Progenitor cell of endocrine pancreas (in vitro differentiated cells): ENCODE measurements at regions not wholly inside any gene's neighbourhood (a gene's known extent, or its start where the extent isn't known, plus 50 kb on each side); places are given as distances from the start of the nearest gene placed in this dataset.
"Not testable (repeated sequence)": the region's sequence is repeated elsewhere in the genome, so short reads cannot be mapped to it uniquely, and the experiment has no call there.

ENCODE experiments used
- DNase-seq: peaks from one replicate; pipeline ENCODE4 v3.0.0; 2021; ENCODE audit warnings: low spot score; ENCODE audit not compliant: unreplicated experiment
- H3K27ac Mint-ChIP-seq: 2 replicates; pipeline ENCODE4 v1.8.0; 2021; ENCODE audit warnings: mild to moderate bottlenecking, moderate library complexity, mixed read lengths
- H3K27me3 Mint-ChIP-seq: 2 replicates; pipeline ENCODE4 v1.8.0; 2021; ENCODE audit warnings: mixed read lengths
- H3K36me3 Mint-ChIP-seq: 2 replicates; pipeline ENCODE4 v1.8.0; 2022; ENCODE audit warnings: mixed read lengths; ENCODE audit not compliant: insufficient read depth
- H3K4me1 Mint-ChIP-seq: 2 replicates; pipeline ENCODE4 v1.8.0; 2021; ENCODE audit warnings: low read depth, mixed read lengths
- H3K4me3 Mint-ChIP-seq: 2 replicates; pipeline ENCODE4 v1.8.0; 2021; ENCODE audit warnings: low read depth, mild to moderate bottlenecking, moderate library complexity, mixed read lengths
- H3K9me3 Mint-ChIP-seq: 2 replicates; pipeline ENCODE4 v1.8.0; 2021; ENCODE audit warnings: low read depth, mixed read lengths
- CTCF ChIP-seq: fragments of 200-600 bp; sonication (generic); IDR thresholded peaks from one replicate; pipeline ENCODE4 v1.5.0; 2021; ENCODE audit warnings: antibody characterized with exemption, mild to moderate bottlenecking; ENCODE audit not compliant: unreplicated experiment

GRCh38 chr17:71441098-71441497, 679.7 kb upstream of the SOX9 start:
- no peaks in the 10 kb centered on the region for H3K9me3 Mint-ChIP-seq
- no peak for TF ChIP-seq CTCF
- H3K4me1 Mint-ChIP-seq = no peaks in the 10 kb centered on the region
- H3K27me3 Mint-ChIP-seq = no peaks in the 10 kb centered on the region
- no peak for DNase-seq
- no peak overlapping the region for H3K4me3 Mint-ChIP-seq
- H3K27ac Mint-ChIP-seq = no peak overlapping the region
- H3K36me3 Mint-ChIP-seq = no peaks in the 10 kb centered on the region

GRCh38 chr17:71444078-71444477, 676.7 kb upstream of the SOX9 start:
- H3K36me3 Mint-ChIP-seq = no peaks in the 10 kb centered on the region
- no peak overlapping the region for H3K4me3 Mint-ChIP-seq
- H3K27me3 Mint-ChIP-seq = no peaks in the 10 kb centered on the region
- DNase-seq = no peak
- peaks cover 15% of the 10 kb centered on the region for H3K4me1 Mint-ChIP-seq
- no peaks in the 10 kb centered on the region for H3K9me3 Mint-ChIP-seq
- no peak overlapping the region for H3K27ac Mint-ChIP-seq
- TF ChIP-seq CTCF = no peak

GRCh38 chr17:71446645-71447437, 674.0 kb upstream of the SOX9 start:
- Mint-ChIP-seq H3K27ac (no peak overlapping the region), H3K9me3 (no peaks in the 10 kb centered on the region), H3K4me3 (no peak overlapping the region), H3K27me3 (no peaks in the 10 kb centered on the region), H3K36me3 (no peaks in the 10 kb centered on the region), H3K4me1 (peaks cover 15% of the 10 kb centered on the region)
- TF ChIP-seq CTCF = no peak
- DNase-seq = no peak

- Mint-ChIP-seq H3K27ac (no peak overlapping the region), H3K27me3 (no peaks in the 10 kb centered on the region), H3K36me3 (no peaks in the 10 kb centered on the region), H3K4me3 (no peak overlapping the region), H3K9me3 (no peaks in the 10 kb centered on the region), H3K4me1 (peaks cover 15% of the 10 kb centered on the region)
- no peak for TF ChIP-seq CTCF
- DNase-seq = no peak
Observed at GRCh38 chr17:71447644-71448043, 673.2 kb upstream of the SOX9 start.

GRCh38 chr17:71450657-71451056, 670.2 kb upstream of the SOX9 start:
- H3K4me3 Mint-ChIP-seq, H3K27ac Mint-ChIP-seq, H3K9me3 Mint-ChIP-seq, DNase-seq, H3K36me3 Mint-ChIP-seq, H3K27me3 Mint-ChIP-seq: not testable (repeated sequence)
- peaks cover 15% of the 10 kb centered on the region for H3K4me1 Mint-ChIP-seq

GRCh38 chr17:71453876-71454422, 666.9 kb upstream of the SOX9 start:
- no peak for DNase-seq
- Mint-ChIP-seq H3K27ac (no peak overlapping the region), H3K36me3 (no peaks in the 10 kb centered on the region), H3K27me3 (no peaks in the 10 kb centered on the region), H3K9me3 (no peaks in the 10 kb centered on the region), H3K4me3 (no peak overlapping the region), H3K4me1 (no peaks in the 10 kb centered on the region)
- TF ChIP-seq CTCF = no peak
